Fibroblast of lung (primary cell): ENCODE measurements at regions not wholly inside any gene's neighbourhood (a gene's known extent, or its start where the extent isn't known, plus 50 kb on each side); places are given as distances from the start of the nearest gene placed in this dataset.

Source experiments
- DNase-seq, 2 donors: peaks; one replicate each; pipeline versions ENCODE4 v3.0.0 to v3.0.0-alpha.2; 2010; ENCODE audit warnings: low read depth in 2 of 2
- H2AFZ ChIP-seq: 2 replicates; pipeline ENCODE4 v1.5.1; 2012; ENCODE audit warnings: low read length, control low read depth, inconsistent platforms
- H3K27ac ChIP-seq: 2 replicates; pipeline ENCODE4 v1.5.1; 2011; ENCODE audit warnings: low read length, control low read depth; ENCODE audit not compliant: insufficient read depth
- H3K27me3 ChIP-seq: 2 replicates; pipeline ENCODE4 v1.5.1; 2011; ENCODE audit warnings: mild to moderate bottlenecking, low read length; ENCODE audit not compliant: control insufficient read depth, insufficient read depth
- H3K36me3 ChIP-seq: 2 replicates; pipeline ENCODE4 v1.5.1; 2011; ENCODE audit warnings: low read length; ENCODE audit not compliant: control insufficient read depth, insufficient read depth
- H3K4me1 ChIP-seq: 2 replicates; pipeline ENCODE4 v1.5.1; 2011; ENCODE audit warnings: low read length; ENCODE audit not compliant: control insufficient read depth, insufficient read depth; ENCODE audit errors: extremely low read depth
- H3K4me2 ChIP-seq: 2 replicates; pipeline ENCODE4 v1.5.1; 2011; ENCODE audit warnings: low read length, control low read depth; ENCODE audit not compliant: insufficient read depth; ENCODE audit errors: extremely low read depth
- H3K4me3 ChIP-seq, 4 experiments: fragments of 200-600 bp in 1 of 4; sonication (generic) in 1 of 4; replicated peaks in 1 of 4; 2 replicates each; pipeline ENCODE4 v1.5.1; 2011 to 2016; ENCODE audit warnings: low read length in 4 of 4, low read depth in 3 of 4, mild to moderate bottlenecking in 3 of 4, control low read depth in 2 of 4, inconsistent platforms in 1 of 4, mixed read lengths in 1 of 4; ENCODE audit not compliant: insufficient read depth in 1 of 4; ENCODE audit errors: control extremely low read depth in 1 of 4
- H3K79me2 ChIP-seq: 2 replicates; pipeline ENCODE4 v1.5.1; 2012; ENCODE audit warnings: mild to moderate bottlenecking, low read length, inconsistent platforms; ENCODE audit not compliant: control insufficient read depth, insufficient read depth
- H3K9ac ChIP-seq: 2 replicates; pipeline ENCODE4 v1.5.1; 2011; ENCODE audit warnings: mild to moderate bottlenecking, low read length, control low read depth; ENCODE audit not compliant: insufficient read depth
- H3K9me3 ChIP-seq: 2 replicates; pipeline ENCODE4 v1.5.1; 2012; ENCODE audit warnings: low read depth, low read length; ENCODE audit not compliant: control insufficient read depth, insufficient read depth
- H4K20me1 ChIP-seq: 2 replicates; pipeline ENCODE4 v1.5.1; 2011; ENCODE audit warnings: low read length; ENCODE audit not compliant: control insufficient read depth, insufficient read depth; ENCODE audit errors: extremely low read depth
- EZH2 ChIP-seq: IDR thresholded peaks from 2 replicates; pipeline ENCODE4 v1.5.1; 2012; ENCODE audit warnings: low read length, control low read depth, mild to moderate bottlenecking; ENCODE audit errors: missing control alignments
- TF ChIP-seq, protein P1 (sequence below), 2 donors: IDR thresholded peaks in 1 of 2; conservative IDR thresholded peaks in 1 of 2; 1 replicate in 1 of 2; 2 replicates in 1 of 2; pipeline ENCODE4 v1.5.1; 2011 to 2012; ENCODE audit warnings: low read length in 2 of 2, control low read depth in 1 of 2, inconsistent platforms in 1 of 2, low read depth in 1 of 2, mild to moderate bottlenecking in 1 of 2

DNA sequence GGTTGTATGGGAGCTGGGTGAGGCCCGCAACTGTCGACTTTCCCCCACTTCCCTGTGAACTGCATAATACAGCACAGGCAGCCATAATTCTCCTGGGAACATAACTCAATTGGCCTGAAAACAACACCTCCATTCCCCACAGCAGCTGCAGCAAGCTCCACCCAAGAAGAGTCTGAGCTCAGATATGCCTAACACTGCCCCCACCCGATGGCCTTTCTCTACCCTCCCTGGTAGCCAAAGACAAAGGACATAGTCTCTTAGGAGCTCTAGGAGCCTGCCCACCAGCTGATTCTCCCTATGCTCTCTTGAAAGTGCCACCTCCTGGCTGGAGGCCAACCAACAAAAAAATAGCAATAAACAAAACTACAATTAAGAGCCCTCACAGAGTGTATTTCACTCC is 542.7 kb upstream of the LMO3 start:
- Histone ChIP-seq H3K4me1 (no peaks in the 10 kb centered on the region), H3K27ac (no peak overlapping the region), H3K27me3 (no peaks in the 10 kb centered on the region), H3K9me3 (no peaks in the 10 kb centered on the region), H3K36me3 (no peaks in the 10 kb centered on the region), H3K9ac (no peak overlapping the region), H4K20me1 (no peaks in the 10 kb centered on the region), H2AFZ (no peak overlapping the region), H3K79me2 (no peaks in the 10 kb centered on the region), H3K4me2 (no peak overlapping the region), H3K4me3 (no peak overlapping the region)
- no peak for DNase-seq
- TF ChIP-seq, protein P1, sequence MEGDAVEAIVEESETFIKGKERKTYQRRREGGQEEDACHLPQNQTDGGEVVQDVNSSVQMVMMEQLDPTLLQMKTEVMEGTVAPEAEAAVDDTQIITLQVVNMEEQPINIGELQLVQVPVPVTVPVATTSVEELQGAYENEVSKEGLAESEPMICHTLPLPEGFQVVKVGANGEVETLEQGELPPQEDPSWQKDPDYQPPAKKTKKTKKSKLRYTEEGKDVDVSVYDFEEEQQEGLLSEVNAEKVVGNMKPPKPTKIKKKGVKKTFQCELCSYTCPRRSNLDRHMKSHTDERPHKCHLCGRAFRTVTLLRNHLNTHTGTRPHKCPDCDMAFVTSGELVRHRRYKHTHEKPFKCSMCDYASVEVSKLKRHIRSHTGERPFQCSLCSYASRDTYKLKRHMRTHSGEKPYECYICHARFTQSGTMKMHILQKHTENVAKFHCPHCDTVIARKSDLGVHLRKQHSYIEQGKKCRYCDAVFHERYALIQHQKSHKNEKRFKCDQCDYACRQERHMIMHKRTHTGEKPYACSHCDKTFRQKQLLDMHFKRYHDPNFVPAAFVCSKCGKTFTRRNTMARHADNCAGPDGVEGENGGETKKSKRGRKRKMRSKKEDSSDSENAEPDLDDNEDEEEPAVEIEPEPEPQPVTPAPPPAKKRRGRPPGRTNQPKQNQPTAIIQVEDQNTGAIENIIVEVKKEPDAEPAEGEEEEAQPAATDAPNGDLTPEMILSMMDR (conservative IDR thresholded peaks at IDR 0.05 in 1 of 2, IDR thresholded peaks at IDR 0.05 in 1 of 2; ENCODE audit: low read depth in 1 of 2, low read length in 2 of 2), result no peak
- no peak for TF ChIP-seq EZH2

DNA sequence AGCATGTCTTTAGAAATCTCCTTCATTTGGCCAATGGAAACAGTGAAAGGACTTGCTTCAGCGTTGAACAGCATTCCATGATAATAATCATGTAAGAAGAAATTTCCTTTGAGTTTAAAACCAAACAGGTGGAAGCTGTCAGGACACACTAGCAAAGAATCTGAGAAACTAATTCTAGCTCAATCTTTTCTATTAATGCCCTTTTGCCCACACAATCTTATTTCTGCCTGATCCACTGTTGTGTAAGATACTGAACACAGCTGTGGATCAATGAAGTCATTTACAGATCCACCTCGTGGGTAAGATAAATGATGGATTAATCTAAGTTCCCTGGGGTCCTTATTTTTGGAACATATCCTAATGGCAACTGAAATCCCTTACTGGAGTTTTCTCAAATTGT is 536.9 kb upstream of the LMO3 start:
- Histone ChIP-seq H3K9ac (no peak overlapping the region), H3K27ac (no peak overlapping the region), H2AFZ (no peak overlapping the region), H3K4me1 (no peaks in the 10 kb centered on the region), H4K20me1 (no peaks in the 10 kb centered on the region), H3K27me3 (no peaks in the 10 kb centered on the region), H3K9me3 (no peaks in the 10 kb centered on the region), H3K79me2 (no peaks in the 10 kb centered on the region), H3K4me2 (no peak overlapping the region), H3K36me3 (no peaks in the 10 kb centered on the region), H3K4me3 (no peak overlapping the region)
- no peak for DNase-seq
- TF ChIP-seq, protein P1 (conservative IDR thresholded peaks at IDR 0.05 in 1 of 2, IDR thresholded peaks at IDR 0.05 in 1 of 2; ENCODE audit: low read depth in 1 of 2, low read length in 2 of 2), result no peak

DNA sequence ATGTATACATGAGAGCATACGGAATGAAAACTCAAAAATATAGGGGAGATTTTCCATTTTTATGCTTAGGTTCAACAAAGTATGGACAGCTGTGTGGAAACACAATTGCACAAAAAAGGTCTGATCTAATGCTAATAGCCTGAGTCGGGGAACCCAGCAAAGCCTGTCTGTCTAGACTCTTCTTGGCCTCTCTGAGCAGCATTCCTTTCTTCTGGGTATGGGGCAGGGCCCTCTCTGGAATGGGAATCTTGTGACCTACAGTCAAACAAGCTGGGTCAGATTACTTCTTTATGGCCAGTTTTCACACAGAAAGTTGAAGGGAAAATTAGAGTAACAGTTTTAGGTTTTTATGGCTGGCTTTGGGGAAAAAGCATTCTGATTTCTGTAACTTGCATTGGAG is 534.0 kb upstream of the LMO3 start:
- Histone ChIP-seq H3K4me2 (no peak overlapping the region), H3K36me3 (no peaks in the 10 kb centered on the region), H3K27me3 (no peaks in the 10 kb centered on the region), H3K4me3 (no peak overlapping the region), H3K9ac (no peak overlapping the region), H3K79me2 (no peaks in the 10 kb centered on the region), H4K20me1 (no peaks in the 10 kb centered on the region), H3K4me1 (no peaks in the 10 kb centered on the region), H3K27ac (no peak overlapping the region), H3K9me3 (no peaks in the 10 kb centered on the region), H2AFZ (no peak overlapping the region)
- no peak for DNase-seq
- no peak for TF ChIP-seq EZH2
- TF ChIP-seq, protein P1 (conservative IDR thresholded peaks at IDR 0.05 in 1 of 2, IDR thresholded peaks at IDR 0.05 in 1 of 2; ENCODE audit: low read depth in 1 of 2, low read length in 2 of 2), result no peak
